ENCODE measurements at regions not wholly inside any gene's neighbourhood (a gene's known extent, or its start where the extent isn't known, plus 50 kb on each side); places are given as distances from the start of the nearest gene placed in this dataset.

- no peaks in the 10 kb centered on the region for H3F3A ChIP-seq (ENCODE audit: insufficient read depth, low read length)
- H3K9me2 ChIP-seq (replicated peaks; ENCODE audit: insufficient read depth, low read length): no peaks in the 10 kb centered on the region
- H3K4me3 ChIP-seq (ENCODE audit: low read length): no peak overlapping the region
- no peak overlapping the region for H2AFZ ChIP-seq (ENCODE audit: low read length)
- no peak overlapping the region for H3K27ac ChIP-seq (ENCODE audit: low read length)
- no peaks in the 10 kb centered on the region for H3K36me3 ChIP-seq (replicated peaks; ENCODE audit: insufficient read depth, low read length)
- no peak overlapping the region for H3K9ac ChIP-seq (ENCODE audit: low read length)
- H3K4me1 ChIP-seq (ENCODE audit: low read length): no peaks in the 10 kb centered on the region
- H3K9me3 ChIP-seq (replicated peaks; ENCODE audit: insufficient read depth, low read length): no peaks in the 10 kb centered on the region
- DNase-seq: no peak
- no peaks in the 10 kb centered on the region for H4K20me1 ChIP-seq (ENCODE audit: insufficient read depth, low read length)
- no peaks in the 10 kb centered on the region for H3K79me2 ChIP-seq (ENCODE audit: low read length)
- TF ChIP-seq EZH2 (optimal IDR thresholded peaks at IDR 0.05; ENCODE audit: low read depth, low read length) (no peak), CTCF (IDR thresholded peaks at IDR 0.05; ENCODE audit: low read length) (no peak), EZH2phosphoT487 (IDR thresholded peaks at IDR 0.05; ENCODE audit: low read length) (no peak)
- no peaks in the 10 kb centered on the region for H3K27me3 ChIP-seq (replicated peaks; ENCODE audit: insufficient read depth, low read length)
- no peak overlapping the region for H3K4me2 ChIP-seq (ENCODE audit: low read depth, low read length)
Measured at GRCh38 chr2:198546122-198546521, 741.7 kb downstream of the PLCL1 start.

- H3K4me2 ChIP-seq (ENCODE audit: low read depth, low read length): no peak overlapping the region
- no peaks in the 10 kb centered on the region for H3K36me3 ChIP-seq (replicated peaks; ENCODE audit: insufficient read depth, low read length)
- H3F3A ChIP-seq (ENCODE audit: insufficient read depth, low read length): no peaks in the 10 kb centered on the region
- H3K4me3 ChIP-seq (ENCODE audit: low read length): no peak overlapping the region
- no peaks in the 10 kb centered on the region for H3K27me3 ChIP-seq (replicated peaks; ENCODE audit: insufficient read depth, low read length)
- DNase-seq: no peak
- no peaks in the 10 kb centered on the region for H3K9me3 ChIP-seq (replicated peaks; ENCODE audit: insufficient read depth, low read length)
- H4K20me1 ChIP-seq (ENCODE audit: insufficient read depth, low read length): no peaks in the 10 kb centered on the region
- H2AFZ ChIP-seq (ENCODE audit: low read length): no peak overlapping the region
- H3K27ac ChIP-seq (ENCODE audit: low read length): no peak overlapping the region
- H3K4me1 ChIP-seq (ENCODE audit: low read length): no peaks in the 10 kb centered on the region
- TF ChIP-seq CTCF (IDR thresholded peaks at IDR 0.05; ENCODE audit: low read length): no peak
- TF ChIP-seq EZH2 (optimal IDR thresholded peaks at IDR 0.05; ENCODE audit: low read depth, low read length): no peak
- TF ChIP-seq EZH2phosphoT487 (IDR thresholded peaks at IDR 0.05; ENCODE audit: low read length): no peak
- H3K9ac ChIP-seq (ENCODE audit: low read length): no peak overlapping the region
- H3K79me2 ChIP-seq (ENCODE audit: low read length): no peaks in the 10 kb centered on the region
- H3K9me2 ChIP-seq (replicated peaks; ENCODE audit: insufficient read depth, low read length): no peaks in the 10 kb centered on the region
Measured at GRCh38 chr2:198545411-198545810, 741.0 kb downstream of the PLCL1 start.

GRCh38 chr2:198544461-198544860 lies 740.1 kb downstream of the PLCL1 start:
- H3K9me2 ChIP-seq (replicated peaks; ENCODE audit: insufficient read depth, low read length): no peaks in the 10 kb centered on the region
- TF ChIP-seq EZH2phosphoT487 (IDR thresholded peaks at IDR 0.05; ENCODE audit: low read length) (no peak), CTCF (IDR thresholded peaks at IDR 0.05; ENCODE audit: low read length) (no peak), EZH2 (optimal IDR thresholded peaks at IDR 0.05; ENCODE audit: low read depth, low read length) (no peak)
- H3K27me3 ChIP-seq (replicated peaks; ENCODE audit: insufficient read depth, low read length): no peaks in the 10 kb centered on the region
- H3K79me2 ChIP-seq (ENCODE audit: low read length): no peaks in the 10 kb centered on the region
- no peak overlapping the region for H3K4me2 ChIP-seq (ENCODE audit: low read depth, low read length)
- H3K36me3 ChIP-seq (replicated peaks; ENCODE audit: insufficient read depth, low read length): no peaks in the 10 kb centered on the region
- H3K27ac ChIP-seq (ENCODE audit: low read length): no peak overlapping the region
- H3K9me3 ChIP-seq (replicated peaks; ENCODE audit: insufficient read depth, low read length): no peaks in the 10 kb centered on the region
- no peaks in the 10 kb centered on the region for H3K4me1 ChIP-seq (ENCODE audit: low read length)
- H2AFZ ChIP-seq (ENCODE audit: low read length): no peak overlapping the region
- no peaks in the 10 kb centered on the region for H3F3A ChIP-seq (ENCODE audit: insufficient read depth, low read length)
- no peaks in the 10 kb centered on the region for H4K20me1 ChIP-seq (ENCODE audit: insufficient read depth, low read length)
- H3K4me3 ChIP-seq (ENCODE audit: low read length): no peak overlapping the region
- no peak overlapping the region for H3K9ac ChIP-seq (ENCODE audit: low read length)
- no peak for DNase-seq
